C4-2B (cell line): ENCODE measurements at regions not wholly inside any gene's neighbourhood (a gene's known extent, or its start where the extent isn't known, plus 50 kb on each side); places are given as distances from the start of the nearest gene placed in this dataset.

Experiments
- H3K27ac ChIP-seq: fragments of 450-650 bp; 2 replicates; pipeline ENCODE4 v1.5.1; 2017
- CTCF ChIP-seq: fragments of 450-650 bp; conservative IDR thresholded peaks from 2 replicates; pipeline ENCODE4 v1.5.1; 2017; ENCODE audit warnings: mild to moderate bottlenecking
- ZFX ChIP-seq: fragments of 450-650 bp; IDR thresholded peaks from 2 replicates; pipeline ENCODE4 v1.6.1; 2017

GRCh38 chr11:86152006-86152862 lies 83.3 kb upstream of the PICALM start:
- TF ChIP-seq CTCF = no peak
- no peak for TF ChIP-seq ZFX
- H3K27ac ChIP-seq = no peak overlapping the region

- TF ChIP-seq CTCF (no peak), ZFX (no peak)
- H3K27ac ChIP-seq = no peak overlapping the region
Measured at GRCh38 chr11:86151174-86152005, 82.5 kb upstream of the PICALM start.

- no peak for TF ChIP-seq ZFX
- TF ChIP-seq CTCF = no peak
- no peak overlapping the region for H3K27ac ChIP-seq
Measured at GRCh38 chr11:86150847-86151173, 81.9 kb upstream of the PICALM start.

- no peak overlapping the region for H3K27ac ChIP-seq
- TF ChIP-seq ZFX = no peak
- TF ChIP-seq CTCF = no peak
Measured at GRCh38 chr11:86149792-86150191, 80.9 kb upstream of the PICALM start.

GRCh38 chr11:86148345-86148747 lies 79.5 kb upstream of the PICALM start:
- TF ChIP-seq CTCF (no peak), ZFX (no peak)

GRCh38 chr11:86147004-86147403 lies 78.1 kb upstream of the PICALM start:
- no peak overlapping the region for H3K27ac ChIP-seq
- TF ChIP-seq ZFX (no peak), CTCF (no peak)

More at GRCh38 chr11:86148345-86148747, 79.5 kb upstream of the PICALM start:
- H3K27ac ChIP-seq = no peak overlapping the region

GRCh38 chr11:86145439-86146156 lies 76.7 kb upstream of the PICALM start:
- TF ChIP-seq ZFX = no peak
- TF ChIP-seq CTCF = no peak

More at GRCh38 chr11:86145439-86146156, 76.7 kb upstream of the PICALM start:
- no peak overlapping the region for H3K27ac ChIP-seq
